ENCODE measurements at regions not wholly inside any gene's neighbourhood (a gene's known extent, or its start where the extent isn't known, plus 50 kb on each side); places are given as distances from the start of the nearest gene placed in this dataset.

DNA sequence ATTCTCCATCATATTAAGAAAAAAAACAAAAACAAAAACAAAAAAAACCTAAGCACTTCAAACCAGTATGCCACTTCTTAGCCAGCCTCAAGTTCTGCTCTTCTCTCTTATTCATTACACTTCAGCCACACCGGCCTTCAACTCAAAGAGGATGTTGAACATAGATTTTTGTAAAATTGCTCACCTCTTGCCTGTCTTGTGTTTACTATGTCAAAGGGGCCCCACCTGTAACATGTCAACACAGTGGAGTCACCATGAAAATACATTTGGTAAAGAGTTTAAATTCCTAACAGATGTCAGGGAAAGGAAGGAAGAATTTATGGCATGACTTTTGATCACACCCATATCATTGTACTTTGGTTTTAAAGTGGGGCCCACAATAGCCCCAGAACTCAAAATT lies 121.1 kb upstream of the GHR start:
- TF ChIP-seq, protein P1, sequence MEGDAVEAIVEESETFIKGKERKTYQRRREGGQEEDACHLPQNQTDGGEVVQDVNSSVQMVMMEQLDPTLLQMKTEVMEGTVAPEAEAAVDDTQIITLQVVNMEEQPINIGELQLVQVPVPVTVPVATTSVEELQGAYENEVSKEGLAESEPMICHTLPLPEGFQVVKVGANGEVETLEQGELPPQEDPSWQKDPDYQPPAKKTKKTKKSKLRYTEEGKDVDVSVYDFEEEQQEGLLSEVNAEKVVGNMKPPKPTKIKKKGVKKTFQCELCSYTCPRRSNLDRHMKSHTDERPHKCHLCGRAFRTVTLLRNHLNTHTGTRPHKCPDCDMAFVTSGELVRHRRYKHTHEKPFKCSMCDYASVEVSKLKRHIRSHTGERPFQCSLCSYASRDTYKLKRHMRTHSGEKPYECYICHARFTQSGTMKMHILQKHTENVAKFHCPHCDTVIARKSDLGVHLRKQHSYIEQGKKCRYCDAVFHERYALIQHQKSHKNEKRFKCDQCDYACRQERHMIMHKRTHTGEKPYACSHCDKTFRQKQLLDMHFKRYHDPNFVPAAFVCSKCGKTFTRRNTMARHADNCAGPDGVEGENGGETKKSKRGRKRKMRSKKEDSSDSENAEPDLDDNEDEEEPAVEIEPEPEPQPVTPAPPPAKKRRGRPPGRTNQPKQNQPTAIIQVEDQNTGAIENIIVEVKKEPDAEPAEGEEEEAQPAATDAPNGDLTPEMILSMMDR (IDR thresholded peaks at IDR 0.05) = no peak
- no peak for TF ChIP-seq POLR2A (IDR thresholded peaks at IDR 0.05)

All from uterus (tissue), 2 donors.